Chondrocyte (in vitro differentiated cells): ENCODE measurements at regions not wholly inside any gene's neighbourhood (a gene's known extent, or its start where the extent isn't known, plus 50 kb on each side); places are given as distances from the start of the nearest gene placed in this dataset.
A peak's percentile ranks its signal among the peaks of the same experiment; 100 is the strongest.

ENCODE experiments used
- DNase-seq: peaks from one replicate; pipeline ENCODE4 v3.0.0; 2021; ENCODE audit warnings: mixed read lengths, low spot score
- H3K27ac Mint-ChIP-seq: one replicate; pipeline ENCODE4 v1.8.0; 2021; ENCODE audit warnings: mild to moderate bottlenecking, moderate library complexity, mixed read lengths; ENCODE audit not compliant: unreplicated experiment
- H3K27me3 Mint-ChIP-seq: 2 replicates; pipeline ENCODE4 v1.8.0; 2021; ENCODE audit warnings: low read depth, mixed read lengths
- H3K36me3 Mint-ChIP-seq: 2 replicates; pipeline ENCODE4 v1.8.0; 2021; ENCODE audit warnings: low read depth, mixed read lengths
- H3K4me1 Mint-ChIP-seq: 2 replicates; pipeline ENCODE4 v1.8.0; 2021; ENCODE audit warnings: low read depth, mild to moderate bottlenecking, mixed read lengths
- H3K4me3 Mint-ChIP-seq: one replicate; pipeline ENCODE4 v1.8.0; 2021; ENCODE audit warnings: mild to moderate bottlenecking, moderate library complexity, mixed read lengths; ENCODE audit not compliant: unreplicated experiment
- H3K9me3 Mint-ChIP-seq: 2 replicates; pipeline ENCODE4 v1.8.0; 2021; ENCODE audit warnings: low read depth, mixed read lengths
- CTCF ChIP-seq: fragments of 200-600 bp; sonication (generic); IDR thresholded peaks from 2 replicates; pipeline ENCODE4 v1.5.0; 2021; ENCODE audit warnings: antibody characterized with exemption, mild to moderate bottlenecking, moderate library complexity

- no peak overlapping the region for H3K27ac Mint-ChIP-seq
- DNase-seq = no peak
- no peak for TF ChIP-seq CTCF
- peaks cover 12% of the 10 kb centered on the region for H3K4me1 Mint-ChIP-seq
- H3K9me3 Mint-ChIP-seq = peaks cover 8% of the 10 kb centered on the region
- no peak overlapping the region for H3K4me3 Mint-ChIP-seq
- H3K27me3 Mint-ChIP-seq = no peaks in the 10 kb centered on the region
- peaks cover 1% of the 10 kb centered on the region for H3K36me3 Mint-ChIP-seq
Measured at GRCh38 chr3:73796382-73796781, 171.6 kb upstream of the PDZRN3 start.

GRCh38 chr3:73791356-73791755 lies 166.6 kb upstream of the PDZRN3 start:
- no peaks in the 10 kb centered on the region for H3K9me3 Mint-ChIP-seq
- H3K4me3 Mint-ChIP-seq = no peak overlapping the region
- H3K36me3 Mint-ChIP-seq = no peaks in the 10 kb centered on the region
- H3K27me3 Mint-ChIP-seq = no peaks in the 10 kb centered on the region
- TF ChIP-seq CTCF = no peak
- no peak overlapping the region for H3K27ac Mint-ChIP-seq
- DNase-seq = no peak
- peaks cover 28% of the 10 kb centered on the region for H3K4me1 Mint-ChIP-seq

GRCh38 chr3:73789825-73790444 lies 165.2 kb upstream of the PDZRN3 start:
- H3K27me3 Mint-ChIP-seq = no peaks in the 10 kb centered on the region
- no peak overlapping the region for H3K4me3 Mint-ChIP-seq
- peak; percentile 23 for TF ChIP-seq CTCF
- no peaks in the 10 kb centered on the region for H3K36me3 Mint-ChIP-seq
- H3K27ac Mint-ChIP-seq = no peak overlapping the region
- no peaks in the 10 kb centered on the region for H3K9me3 Mint-ChIP-seq
- no peak for DNase-seq
- peaks cover 40% of the 10 kb centered on the region for H3K4me1 Mint-ChIP-seq

GRCh38 chr3:73787620-73788019 lies 162.9 kb upstream of the PDZRN3 start:
- H3K4me3 Mint-ChIP-seq = no peak overlapping the region
- H3K4me1 Mint-ChIP-seq = peaks cover 45% of the 10 kb centered on the region
- H3K9me3 Mint-ChIP-seq = no peaks in the 10 kb centered on the region
- no peaks in the 10 kb centered on the region for H3K36me3 Mint-ChIP-seq
- H3K27me3 Mint-ChIP-seq = no peaks in the 10 kb centered on the region
- no peak for TF ChIP-seq CTCF
- no peak for DNase-seq
- peak overlapping the region; percentile 17 for H3K27ac Mint-ChIP-seq

- no peaks in the 10 kb centered on the region for H3K27me3 Mint-ChIP-seq
- H3K9me3 Mint-ChIP-seq = no peaks in the 10 kb centered on the region
- H3K36me3 Mint-ChIP-seq = no peaks in the 10 kb centered on the region
- peak overlapping the region; percentile 31 for H3K4me3 Mint-ChIP-seq
- TF ChIP-seq CTCF = no peak
- H3K27ac Mint-ChIP-seq = peak overlapping the region; percentile 99
- no peak for DNase-seq
- H3K4me1 Mint-ChIP-seq = peaks cover 51% of the 10 kb centered on the region
Measured at GRCh38 chr3:73786998-73787397, 162.3 kb upstream of the PDZRN3 start.
